GM20000 (cell line): ENCODE measurements at regions not wholly inside any gene's neighbourhood (a gene's known extent, or its start where the extent isn't known, plus 50 kb on each side); places are given as distances from the start of the nearest gene placed in this dataset.

ENCODE experiments used
- DNase-seq: peaks from one replicate; pipeline ENCODE4 v3.0.0; 2012; ENCODE audit warnings: low spot score
- TF ChIP-seq, protein P1 (sequence below): IDR thresholded peaks from 2 replicates; pipeline ENCODE4 v1.5.1; 2012; ENCODE audit warnings: mild to moderate bottlenecking, control low read depth; ENCODE audit errors: extremely low read depth, missing control alignments

DNA sequence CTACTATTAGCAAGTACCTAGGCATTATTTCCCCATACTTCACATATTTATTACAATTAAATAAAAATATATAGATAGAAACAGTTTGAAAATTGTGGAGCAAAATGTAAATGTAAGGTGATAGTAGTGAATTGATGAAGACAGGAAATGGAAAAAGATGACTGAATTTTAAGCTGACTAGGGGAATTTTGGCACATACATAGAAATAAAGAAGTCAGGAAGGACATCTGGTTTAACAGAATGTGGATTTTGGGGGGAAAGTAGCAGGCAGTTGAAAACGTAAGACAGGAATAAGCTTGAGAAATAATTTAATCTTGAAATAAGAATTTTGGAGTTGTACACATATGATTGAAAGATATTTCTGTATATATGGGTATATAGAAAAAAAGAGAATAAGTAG lies 701.7 kb upstream of the CITED2 start:
- TF ChIP-seq, protein P1, sequence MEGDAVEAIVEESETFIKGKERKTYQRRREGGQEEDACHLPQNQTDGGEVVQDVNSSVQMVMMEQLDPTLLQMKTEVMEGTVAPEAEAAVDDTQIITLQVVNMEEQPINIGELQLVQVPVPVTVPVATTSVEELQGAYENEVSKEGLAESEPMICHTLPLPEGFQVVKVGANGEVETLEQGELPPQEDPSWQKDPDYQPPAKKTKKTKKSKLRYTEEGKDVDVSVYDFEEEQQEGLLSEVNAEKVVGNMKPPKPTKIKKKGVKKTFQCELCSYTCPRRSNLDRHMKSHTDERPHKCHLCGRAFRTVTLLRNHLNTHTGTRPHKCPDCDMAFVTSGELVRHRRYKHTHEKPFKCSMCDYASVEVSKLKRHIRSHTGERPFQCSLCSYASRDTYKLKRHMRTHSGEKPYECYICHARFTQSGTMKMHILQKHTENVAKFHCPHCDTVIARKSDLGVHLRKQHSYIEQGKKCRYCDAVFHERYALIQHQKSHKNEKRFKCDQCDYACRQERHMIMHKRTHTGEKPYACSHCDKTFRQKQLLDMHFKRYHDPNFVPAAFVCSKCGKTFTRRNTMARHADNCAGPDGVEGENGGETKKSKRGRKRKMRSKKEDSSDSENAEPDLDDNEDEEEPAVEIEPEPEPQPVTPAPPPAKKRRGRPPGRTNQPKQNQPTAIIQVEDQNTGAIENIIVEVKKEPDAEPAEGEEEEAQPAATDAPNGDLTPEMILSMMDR = no peak
- no peak for DNase-seq

DNA sequence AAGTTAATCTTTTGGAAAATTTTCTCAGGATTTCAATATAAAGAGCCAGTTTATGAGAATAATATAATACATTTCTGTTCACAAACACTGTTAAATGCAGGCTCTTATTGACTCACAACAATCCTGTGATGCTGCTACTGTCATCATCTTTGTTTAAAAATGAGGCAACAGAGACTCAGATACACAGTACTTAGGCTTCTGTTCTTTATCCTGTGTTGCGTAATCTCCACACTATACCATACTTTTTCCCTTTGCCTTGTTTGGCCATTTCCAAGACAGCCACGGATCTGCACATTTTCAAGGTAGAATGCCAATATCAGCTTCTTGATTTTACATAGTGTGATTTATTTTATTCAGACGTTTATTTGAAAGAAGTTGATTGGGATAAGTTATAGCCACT lies 699.0 kb upstream of the CITED2 start:
- DNase-seq = no peak
- TF ChIP-seq, protein P1 = no peak

DNA sequence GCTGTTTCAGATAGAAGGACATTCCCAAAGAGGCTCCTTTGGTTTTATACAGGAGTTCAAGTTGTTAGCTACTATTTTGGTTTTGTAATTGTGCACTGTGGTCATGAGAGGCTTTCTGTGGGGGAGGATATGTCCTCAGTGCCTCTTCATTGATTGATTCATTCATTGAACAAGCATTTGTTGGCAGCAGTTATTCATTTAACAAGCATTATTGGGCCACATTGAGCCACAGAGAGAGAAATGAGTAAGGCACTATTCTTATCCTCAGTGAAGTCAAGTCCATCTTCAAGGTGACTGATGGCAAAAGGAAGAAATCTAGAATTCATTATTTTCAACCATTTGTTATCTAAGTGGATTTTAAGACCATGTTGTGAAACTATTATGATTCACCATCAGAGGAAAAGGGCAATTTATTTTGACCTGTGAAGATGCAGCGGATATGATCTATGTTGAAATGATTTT lies 697.2 kb upstream of the CITED2 start:
- TF ChIP-seq, protein P1 = no peak
- no peak for DNase-seq

DNA sequence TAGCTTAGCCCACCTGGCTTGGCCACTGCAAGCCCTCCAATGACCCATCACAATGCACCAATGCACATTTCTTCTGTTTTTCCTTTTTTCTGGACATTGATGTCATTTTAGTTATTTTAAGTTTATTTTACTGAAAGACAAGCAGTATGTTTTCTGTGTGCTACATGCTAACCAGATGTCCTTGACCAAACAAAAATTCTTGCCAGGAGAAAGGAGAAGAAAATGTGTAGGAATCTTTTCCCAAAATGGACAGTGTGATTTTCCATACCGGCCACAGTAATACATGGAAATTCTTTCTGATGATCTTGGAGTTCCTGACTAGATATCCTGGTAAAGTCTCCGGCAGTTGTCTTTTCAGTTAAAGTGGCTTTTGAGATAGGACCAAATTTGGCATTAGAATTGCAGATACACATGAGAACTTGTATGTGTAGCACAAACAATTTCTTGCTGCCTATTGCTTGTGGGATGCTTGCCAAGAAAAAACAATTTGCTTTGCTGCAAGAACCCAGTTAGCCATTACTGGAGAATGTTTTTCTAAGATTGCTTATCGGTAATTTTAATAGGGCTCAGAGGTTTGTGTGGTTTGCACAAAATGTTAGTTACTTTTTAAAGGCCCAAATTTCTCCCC lies 696.5 kb upstream of the CITED2 start:
- TF ChIP-seq, protein P1 = no peak
- DNase-seq = no peak

DNA sequence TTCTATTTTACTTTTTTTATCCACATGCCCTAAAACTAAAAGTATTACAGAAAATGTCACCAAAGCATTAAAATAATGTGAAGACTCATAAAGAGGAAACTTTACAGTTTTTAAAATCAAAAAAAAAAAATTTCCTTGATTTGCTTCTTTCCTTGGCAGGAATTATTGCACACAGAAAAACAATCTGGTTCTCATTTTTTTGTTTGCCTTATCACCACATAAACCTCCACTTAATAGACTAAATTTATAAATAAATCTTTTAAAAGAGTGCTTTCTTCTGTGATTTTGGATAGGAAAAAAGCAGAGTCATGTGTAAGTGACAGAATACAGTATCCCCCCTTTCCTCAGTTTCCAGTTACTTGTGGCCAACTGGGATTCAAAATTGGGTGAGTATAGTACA lies 695.1 kb upstream of the CITED2 start:
- no peak for DNase-seq
- TF ChIP-seq, protein P1 = no peak

DNA sequence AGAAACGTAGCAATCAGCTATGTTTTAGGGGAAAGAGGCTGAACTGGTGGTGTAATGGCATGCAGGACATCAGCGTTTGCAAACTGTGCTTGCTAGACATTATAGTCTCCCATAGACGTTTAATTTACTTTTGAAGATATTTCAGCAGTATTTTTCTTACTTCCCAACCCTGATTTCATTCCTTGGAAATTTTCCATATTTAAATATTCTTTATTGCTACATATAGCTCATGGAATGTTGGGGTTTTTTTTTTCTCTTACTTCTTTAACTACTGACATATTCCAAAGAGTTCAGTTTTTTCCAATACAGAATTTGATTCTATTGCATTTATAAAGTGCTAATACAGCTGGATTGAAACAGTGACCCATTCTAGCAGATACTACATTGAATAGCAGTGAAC lies 694.4 kb upstream of the CITED2 start:
- TF ChIP-seq, protein P1 = no peak
- no peak for DNase-seq

DNA sequence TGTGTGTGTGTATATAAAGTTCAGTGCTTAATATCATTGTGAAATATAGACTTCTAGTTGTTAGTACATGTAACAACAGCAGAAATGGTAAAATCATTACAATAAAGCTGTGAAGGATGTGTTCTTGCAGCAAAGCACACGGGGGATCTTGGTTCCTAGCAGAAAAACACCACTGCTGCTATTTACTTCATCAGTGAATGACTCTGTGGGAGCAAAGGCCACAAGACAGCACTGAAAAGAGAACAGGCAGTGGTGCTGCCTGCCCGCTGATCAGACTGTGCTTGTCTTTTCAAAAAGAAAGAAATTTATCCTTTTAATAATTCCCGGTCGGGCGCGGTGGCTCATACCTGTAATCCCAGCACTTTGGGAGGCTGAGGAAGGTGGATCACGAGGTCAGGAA lies 689.9 kb upstream of the CITED2 start:
- TF ChIP-seq, protein P1 = no peak
- DNase-seq = no peak
